ENCODE measurements at regions not wholly inside any gene's neighbourhood (a gene's known extent, or its start where the extent isn't known, plus 50 kb on each side); places are given as distances from the start of the nearest gene placed in this dataset.
"Not testable (repeated sequence)": the region's sequence is repeated elsewhere in the genome, so short reads cannot be mapped to it uniquely, and the experiment has no call there.

DNA sequence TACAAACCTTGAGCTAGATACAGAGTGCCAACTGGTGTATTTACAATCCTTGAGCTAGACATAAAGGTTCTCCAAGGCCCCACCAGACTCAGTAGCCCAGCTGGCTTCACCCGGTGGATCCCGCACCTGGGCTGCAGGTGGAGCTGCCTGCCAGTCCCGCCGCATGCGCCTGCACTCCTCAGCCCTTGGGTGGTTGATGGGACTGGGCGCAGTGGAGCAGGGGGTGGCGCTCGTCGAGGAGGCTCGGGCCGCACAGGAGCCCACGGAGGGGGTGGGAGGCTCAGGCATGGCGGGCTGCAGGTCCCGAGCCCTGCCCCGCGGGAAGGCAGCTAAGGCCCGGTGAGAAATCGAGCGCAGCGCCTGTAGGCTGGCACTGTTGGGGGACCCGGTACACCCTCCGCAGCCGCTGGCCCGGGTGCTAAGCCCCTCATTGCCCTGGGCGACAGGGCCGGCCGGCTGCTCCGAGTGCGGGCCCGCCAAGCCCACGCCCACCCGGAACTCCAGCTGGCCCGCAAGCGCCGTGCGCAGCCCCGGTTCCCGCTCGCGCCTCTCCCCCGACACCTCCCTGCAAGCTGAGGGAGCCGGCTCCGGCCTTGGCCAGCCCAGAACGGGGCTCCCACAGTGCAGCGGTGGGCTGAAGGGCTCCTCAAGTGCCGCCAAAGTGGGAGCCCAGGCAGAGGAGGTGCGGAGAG, 116.5 kb upstream of the NEIL3 start:
- DNase-seq, result not testable (repeated sequence)

DNA sequence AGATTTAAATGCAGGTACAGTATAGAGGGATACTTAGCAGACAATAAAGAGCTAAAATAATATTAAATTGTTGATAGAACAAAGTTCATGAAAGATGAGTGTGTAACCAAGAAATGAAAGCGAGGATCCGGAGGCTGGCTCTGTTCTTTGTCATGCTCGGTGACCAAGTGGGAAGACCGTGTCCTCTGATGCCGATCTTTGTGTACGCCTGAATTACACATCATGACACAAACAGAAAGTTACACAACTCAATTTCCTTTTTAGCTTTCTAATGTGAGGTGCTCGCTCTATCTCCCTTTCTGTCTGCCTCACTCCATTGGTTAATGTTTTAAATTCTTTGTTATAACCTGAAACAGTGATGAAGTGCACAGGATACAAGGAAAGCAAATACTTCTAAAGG, 114.8 kb upstream of the NEIL3 start:
- no peak for DNase-seq

DNA sequence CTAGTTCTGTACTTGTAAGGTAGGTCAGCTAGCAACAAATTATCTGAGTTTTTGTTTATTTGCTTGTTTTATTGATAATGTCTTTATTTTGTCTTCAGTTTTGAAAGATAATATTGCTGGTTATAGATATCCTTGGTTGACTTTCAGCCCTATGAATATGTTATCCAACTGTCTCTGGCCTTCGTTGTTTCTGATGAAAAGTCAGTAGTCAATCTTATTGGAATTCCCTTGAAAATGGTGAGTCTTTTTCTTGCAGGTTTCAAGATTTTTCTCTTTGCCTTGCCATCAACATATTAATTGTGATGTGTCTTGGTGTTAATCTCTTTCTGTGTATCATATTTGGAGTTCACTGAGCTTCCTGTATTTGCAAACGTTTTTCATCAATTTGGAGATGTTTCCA, 113.1 kb upstream of the NEIL3 start:
- no peak for DNase-seq

DNA sequence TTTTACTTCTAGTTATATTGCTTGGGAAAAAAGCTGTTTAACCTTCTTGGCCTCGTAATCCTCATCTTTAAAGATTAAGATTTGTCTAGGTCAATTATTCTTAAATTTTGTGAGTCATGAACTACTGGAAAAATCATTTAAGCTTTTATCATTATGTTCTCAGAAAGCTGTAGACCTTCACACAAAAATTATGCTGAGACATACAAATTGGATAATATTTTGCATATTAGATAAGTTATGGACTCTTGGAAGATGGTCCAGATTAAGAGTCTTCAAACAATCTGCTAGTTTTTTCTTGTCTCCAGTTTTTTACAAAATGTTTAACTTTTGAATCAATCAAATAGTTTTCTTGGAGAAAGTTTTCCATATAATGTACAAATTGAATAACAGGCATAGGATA, 108.1 kb upstream of the NEIL3 start:
- no peak for DNase-seq

DNA sequence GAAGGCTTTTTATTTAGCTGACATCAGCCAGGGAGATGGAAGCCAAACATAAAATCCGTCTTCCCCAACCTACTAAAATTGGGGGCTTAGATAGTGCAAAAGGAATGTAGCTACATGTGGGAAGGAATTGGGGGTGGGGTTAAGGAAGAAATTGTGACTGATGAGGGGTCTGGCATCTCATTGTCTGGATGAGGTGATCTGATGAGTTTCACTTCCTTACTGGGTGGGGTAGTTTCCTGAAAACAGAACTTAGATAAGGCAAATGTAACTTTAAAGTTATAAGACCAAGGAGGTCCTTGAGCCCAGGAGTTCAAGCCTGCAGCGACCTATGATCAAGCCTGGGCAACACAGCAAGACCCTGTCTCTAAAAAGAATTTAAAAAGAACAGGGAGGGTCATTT, 105.5 kb upstream of the NEIL3 start:
- no peak for DNase-seq

DNA sequence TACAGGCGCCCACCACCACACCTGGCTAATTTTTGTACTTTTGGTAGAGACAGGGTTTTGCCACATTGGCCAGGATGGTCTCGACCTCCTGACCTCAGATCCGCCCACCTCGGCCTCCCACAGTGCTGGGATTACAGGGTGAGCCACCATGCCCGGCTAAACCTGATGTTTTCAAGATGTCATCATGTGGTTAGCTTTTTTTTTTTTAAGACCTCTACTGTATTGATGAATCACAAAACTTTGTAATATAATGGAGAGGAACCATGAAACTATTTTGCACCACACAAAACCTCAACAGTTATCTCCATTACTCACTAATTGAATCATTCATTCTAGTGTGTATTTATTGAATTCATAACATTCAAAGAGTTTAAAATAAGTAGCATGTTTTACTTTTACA, 94.7 kb upstream of the NEIL3 start:
- no peak for DNase-seq

DNA sequence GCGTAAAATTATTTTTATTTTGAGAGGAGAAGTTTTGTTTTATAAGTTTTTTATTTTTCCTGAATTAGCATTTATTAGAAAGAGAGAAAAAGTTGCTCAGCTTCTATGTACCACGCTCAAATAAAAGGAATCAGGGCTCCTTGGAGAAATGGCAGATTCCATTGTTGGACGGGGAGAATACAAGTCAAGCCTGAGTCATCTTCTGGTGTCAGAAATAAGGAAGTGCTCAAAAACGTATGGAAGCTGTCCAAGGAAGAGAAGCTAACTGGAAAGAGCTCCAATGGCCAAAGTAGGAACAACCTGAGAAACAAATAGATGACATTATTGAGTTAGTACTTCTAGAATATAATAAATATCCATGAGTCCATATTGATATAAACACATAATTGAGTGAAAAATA, 89.3 kb upstream of the NEIL3 start:
- DNase-seq, result no peak

DNA sequence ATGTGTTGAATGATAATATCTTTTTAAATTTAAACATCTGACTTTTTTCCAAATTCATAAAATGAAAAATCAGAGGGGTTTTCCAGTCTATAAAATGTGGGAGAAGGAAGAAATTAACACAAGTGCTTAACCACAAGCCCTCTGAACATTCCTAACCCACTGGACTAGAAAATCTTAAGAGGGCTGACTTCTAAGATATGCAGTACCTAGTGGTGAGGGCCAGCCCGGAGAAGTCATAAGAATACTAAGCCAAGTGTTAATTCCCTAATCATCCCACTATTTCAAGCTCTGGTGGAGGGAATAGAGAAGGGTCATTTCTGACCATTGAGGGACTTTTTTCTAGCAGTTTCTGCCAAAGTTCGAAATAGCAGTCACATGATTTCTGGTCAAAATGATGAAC, 86.9 kb upstream of the NEIL3 start:
- DNase-seq, result no peak

DNA sequence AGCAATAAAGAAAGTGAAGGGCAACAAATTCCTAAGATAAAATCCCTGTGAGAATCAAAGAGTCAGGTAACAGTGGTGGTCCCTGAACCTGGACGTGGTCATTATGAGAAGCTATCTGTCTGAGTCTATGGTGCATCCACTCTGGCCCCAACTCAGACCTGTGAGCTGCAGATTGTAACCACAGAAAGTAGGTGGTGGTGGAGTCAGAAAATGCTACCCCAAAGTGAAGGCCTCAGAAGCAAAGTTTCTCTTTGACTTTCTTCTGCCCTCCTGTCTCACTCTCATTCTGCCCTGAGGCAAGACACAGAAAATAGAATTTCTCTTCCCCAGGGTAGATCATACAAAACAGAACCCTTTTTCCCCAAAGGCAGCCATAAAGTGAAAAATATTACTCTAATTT, 84.1 kb upstream of the NEIL3 start:
- DNase-seq, result no peak

DNA sequence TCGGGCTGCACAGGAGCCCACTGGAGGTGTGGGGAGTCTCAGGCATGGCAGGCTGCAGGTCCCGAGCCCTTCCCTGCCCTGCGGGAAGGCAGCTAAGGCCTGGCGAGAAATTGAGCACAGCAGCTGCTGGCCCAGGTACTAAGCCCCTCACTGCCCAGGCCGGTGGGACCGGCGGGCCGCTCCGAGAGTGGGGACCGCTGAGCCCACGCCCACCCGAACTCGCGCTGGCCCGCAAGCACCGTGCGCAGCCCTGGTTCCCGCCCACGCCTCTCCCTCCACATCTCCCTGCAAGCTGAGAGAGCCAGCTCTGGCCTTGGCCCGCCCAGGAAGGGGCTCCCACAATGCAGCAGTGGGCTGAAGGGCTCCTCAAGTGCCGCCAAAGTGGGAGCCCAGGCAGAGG, 82.0 kb upstream of the NEIL3 start:
- no peak for DNase-seq

DNA sequence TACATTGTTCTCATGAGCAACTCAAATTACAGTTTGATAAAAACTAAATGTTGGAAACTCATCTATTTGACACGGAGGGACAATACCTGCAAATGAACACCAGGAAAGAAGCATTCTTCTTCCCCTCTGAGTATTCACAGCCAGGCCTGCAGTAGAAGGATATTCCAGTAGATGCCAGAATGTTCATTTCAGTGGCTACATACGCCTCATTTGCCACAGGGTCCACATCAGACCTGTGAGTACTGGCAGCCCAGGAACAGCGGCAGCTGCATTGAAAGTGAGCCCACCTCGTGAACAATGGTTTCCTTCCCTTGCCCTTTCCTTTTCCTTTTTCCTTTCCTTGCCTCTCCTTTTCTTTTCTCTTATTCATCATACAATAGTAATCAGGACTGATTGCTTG, 81.1 kb upstream of the NEIL3 start:
- DNase-seq, result no peak

DNA sequence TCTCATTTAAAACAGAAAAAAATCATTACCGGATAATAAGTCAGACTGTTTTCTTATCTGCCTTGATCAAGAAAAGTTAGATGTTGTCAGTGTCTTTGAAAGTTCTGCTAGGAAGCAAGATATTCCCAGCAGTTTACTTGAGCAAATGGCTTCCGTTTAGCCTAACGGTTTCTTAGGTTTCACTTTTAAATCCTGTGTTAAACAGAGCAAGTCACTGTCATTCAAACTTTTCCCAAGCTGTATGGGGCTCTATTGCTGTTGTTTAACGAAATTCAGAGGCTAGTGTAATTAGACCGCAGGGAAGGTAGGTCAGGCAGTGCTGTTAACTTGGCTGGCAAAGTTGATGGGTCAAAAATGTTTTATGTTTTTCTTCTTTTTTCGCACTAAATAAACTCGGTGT, 80.3 kb upstream of the NEIL3 start:
- no peak for DNase-seq

DNA sequence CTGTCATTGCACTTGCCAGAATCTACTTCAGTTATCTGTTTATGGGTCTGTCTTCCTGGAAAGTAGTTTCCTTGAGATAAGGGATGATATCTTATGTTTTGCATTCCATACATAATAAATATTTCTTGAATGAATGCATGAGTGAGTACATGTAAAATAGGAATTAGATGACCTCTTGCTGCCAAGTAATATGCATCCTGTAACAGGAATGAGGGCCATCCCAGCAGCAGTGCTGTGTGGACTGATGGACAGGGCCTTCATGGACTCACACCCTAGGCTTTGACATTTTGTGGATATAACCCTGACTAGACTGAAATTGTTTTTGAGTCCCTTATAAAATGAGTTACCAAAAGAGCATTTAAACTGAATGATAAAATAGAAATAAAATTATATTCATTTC, 77.2 kb upstream of the NEIL3 start:
- no peak for DNase-seq

DNA sequence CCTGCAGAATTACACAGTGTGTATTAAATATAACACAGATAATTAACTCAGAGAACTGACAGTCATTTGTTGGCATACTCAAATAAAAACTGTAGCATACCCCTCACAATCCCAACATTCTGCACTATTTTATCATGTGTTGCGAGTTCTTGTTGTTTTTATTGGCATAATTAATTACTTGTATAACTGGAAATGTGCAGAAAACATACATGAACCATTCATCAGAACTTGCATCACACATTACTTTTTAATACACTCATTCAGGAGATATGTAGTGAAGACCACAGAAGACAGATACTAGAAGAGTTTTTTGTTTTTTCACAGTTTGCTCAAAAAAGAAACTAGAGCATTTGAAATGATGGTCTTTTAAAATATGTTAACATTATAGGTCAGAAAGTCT, 74.6 kb upstream of the NEIL3 start:
- no peak for DNase-seq

DNA sequence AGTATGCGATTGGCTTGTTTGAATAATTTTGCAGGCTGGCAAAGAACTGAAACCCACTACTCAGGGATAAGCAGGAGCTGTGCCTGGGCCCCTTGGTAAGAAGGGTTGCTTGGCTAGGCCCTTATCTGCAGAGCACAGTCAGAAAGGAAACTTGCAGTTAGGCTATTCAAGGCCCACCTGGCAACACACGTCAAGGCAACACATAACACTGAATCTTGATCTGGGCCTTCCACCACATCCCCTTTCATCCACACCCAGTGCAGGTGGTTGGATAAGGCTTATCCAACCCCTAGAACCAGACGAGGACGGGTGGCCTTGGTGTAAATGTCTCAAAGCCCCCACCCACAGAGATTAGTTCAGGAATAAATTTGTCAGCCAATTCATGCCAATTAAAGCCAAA, 72.8 kb upstream of the NEIL3 start:
- no peak for DNase-seq

DNA sequence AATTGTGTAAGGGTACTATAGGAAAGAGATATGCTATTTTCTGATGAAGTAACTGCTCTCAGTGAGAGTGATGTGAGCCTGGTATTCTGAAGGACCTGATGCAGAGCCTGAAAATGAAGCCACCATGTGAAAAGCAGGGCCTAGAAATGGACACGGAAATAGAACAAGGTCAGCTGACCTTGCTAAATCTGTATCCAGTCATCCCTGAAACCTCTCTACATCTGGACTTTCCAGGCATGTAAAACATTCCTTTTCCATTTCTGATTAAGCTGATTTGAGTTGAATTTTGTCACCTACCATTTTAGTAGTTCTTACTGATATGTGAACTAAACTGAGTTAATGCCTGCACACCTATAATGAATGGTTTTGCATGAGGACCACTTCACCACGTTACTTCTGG, 72.4 kb upstream of the NEIL3 start:
- no peak for DNase-seq

DNA sequence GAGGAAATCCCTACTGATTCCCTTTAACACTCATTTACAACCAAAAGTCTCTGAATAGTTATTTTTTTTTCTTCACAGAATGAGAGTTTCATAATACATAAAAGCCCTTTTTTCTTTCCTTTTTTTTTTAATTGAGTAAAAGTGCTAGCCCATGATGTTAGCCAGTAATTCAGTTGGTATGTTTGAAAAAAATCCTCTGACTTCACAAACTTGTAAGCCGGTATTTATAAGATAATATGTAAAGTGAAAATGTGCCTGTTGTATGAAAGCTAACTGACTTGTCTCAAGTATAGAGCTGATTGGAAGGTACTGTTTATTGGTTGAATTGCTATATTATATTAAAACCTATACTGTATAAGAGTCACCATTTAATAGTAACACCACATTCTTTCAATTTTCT, 70.2 kb upstream of the NEIL3 start:
- no peak for DNase-seq

DNA sequence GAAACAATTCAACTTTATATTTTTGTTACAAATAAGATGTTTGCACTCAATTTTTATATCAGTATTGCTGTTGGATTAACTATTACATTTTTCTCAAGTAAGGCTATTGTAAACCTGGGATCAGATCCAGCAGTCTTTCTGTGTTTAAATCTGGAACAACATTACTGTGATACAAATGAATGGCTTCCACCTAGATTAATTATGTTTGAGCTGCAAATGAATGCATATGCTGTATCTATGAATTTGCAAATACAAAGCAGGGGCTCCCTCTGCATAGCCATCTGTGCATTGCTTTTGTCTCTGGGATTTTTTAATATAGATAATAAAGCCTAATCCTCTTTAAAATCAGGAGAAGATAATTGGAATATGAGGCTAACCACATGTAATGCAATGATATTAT, 69.8 kb upstream of the NEIL3 start:
- DNase-seq, result no peak

DNA sequence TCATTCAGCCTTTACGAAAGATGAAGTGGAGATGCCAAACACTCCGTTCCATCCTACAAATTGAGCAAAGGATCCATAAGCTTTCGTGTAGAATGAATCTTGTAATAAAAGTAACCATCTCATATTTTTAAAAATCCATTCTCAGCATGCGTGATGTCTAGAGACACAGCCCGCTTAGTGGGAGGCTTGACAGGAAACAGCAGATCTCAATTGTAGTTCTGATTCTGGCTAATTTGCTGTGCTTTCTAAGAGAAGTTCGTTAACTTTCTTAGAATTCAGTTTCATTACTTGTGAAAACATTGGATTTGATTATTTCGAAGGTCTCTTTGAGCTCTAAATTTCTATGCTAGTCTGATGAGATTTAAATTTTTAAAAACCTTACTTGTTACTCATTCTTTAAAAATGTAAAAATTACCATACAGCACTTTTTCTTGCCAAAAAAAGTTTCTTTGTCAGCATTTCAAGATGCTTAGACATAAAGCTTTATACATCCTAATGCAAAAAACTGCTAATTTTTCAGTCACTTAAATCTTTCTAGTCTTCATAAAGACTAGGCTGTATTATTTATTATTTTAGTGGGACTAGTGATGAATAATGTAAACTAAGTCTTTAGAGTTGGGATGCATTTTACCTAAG, 66.9 kb upstream of the NEIL3 start:
- no peak for DNase-seq

DNA sequence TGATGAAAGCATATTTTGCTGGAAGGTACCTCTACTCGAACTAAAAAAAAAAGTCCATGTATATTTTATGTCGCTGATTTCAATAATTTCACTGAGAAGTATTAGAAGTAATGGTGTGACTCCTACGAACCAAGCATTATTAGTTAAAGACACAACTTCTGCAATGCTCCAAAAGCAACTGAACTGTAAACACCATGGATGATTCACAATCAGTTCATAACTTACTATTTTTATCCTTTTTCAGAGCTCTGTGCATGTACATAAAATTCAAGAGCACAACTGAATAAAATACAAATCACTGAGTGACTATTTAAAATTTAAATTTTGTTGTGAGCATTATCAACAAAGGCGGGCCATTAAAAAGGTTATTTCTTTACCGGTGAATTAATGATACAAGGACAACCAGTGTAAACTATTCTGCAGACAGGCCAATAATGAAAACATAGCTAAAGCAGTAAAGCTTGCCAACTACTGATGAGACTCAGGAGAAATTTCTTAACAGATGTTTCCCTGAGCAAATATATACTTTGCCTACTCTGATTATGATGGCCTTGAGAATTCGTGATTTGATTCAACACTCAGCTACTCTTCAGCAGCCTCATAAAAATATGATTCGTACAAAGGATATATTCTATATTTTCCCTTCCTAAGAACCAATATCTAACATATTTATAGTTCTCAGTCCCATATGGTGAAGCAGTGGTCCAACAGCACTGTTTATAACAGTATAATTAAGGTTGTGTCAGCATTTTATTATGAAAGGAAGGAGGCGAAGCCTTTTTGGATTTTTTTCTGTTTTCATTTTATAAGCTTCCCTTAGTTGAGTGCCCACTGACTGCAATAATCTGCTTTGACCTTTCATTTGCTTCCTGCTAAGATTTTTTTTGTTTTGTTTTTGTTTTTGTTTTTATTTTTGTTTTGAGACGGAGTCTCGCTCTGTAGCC, 62.8 kb upstream of the NEIL3 start:
- DNase-seq, result no peak

DNA sequence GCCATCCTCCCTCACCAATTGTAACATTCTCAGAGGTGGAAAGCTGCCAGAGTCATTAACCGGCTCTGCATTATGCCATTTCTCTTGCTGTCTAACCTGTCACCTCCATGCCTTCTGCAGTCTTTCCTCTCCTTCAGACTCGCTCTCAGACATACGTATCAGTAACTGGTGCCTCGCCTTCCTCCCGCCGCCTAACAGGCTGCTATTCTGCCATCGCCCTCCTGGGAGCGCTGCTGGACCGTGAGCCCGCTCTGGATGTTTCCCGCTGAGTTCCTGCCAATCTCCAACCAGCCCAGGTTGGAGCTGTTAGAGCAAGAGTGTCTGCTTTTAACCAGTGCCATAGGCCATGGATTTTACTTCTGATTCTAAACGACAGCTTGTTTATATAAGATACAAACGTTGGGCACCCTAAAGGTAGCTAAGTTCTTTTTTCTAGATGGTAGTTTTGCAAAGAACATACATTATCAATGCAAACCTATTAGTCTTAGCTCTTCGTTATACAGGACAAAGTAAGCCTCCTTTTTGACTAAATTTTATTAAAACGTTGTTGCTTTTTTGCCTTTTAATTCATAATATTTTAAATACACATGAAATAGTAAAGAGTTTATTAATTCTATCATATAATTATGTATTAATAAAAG, 59.5 kb upstream of the NEIL3 start:
- peak; percentile 67 to 70 for DNase-seq

DNA sequence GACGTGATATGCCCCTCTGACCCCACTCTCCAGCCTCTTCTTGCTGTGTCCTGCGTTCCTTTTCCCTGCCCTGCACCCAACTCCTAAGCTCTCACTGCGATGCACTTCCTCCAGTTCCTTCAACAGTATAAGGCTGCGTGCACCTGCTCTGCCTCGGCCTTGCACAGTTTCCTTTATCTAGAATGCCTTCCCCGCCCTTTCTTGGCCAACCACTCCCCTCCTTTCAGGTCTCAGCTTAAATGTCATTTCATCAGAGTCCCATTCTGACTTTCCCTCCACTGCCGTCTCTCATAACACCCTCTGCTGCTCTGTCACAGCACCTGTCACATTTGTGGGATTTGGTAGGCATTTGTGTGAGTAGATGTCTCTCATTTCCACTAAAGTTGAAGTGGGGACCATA, 58.4 kb upstream of the NEIL3 start:
- DNase-seq, result peak in 1 of 2 donors; percentile 3

DNA sequence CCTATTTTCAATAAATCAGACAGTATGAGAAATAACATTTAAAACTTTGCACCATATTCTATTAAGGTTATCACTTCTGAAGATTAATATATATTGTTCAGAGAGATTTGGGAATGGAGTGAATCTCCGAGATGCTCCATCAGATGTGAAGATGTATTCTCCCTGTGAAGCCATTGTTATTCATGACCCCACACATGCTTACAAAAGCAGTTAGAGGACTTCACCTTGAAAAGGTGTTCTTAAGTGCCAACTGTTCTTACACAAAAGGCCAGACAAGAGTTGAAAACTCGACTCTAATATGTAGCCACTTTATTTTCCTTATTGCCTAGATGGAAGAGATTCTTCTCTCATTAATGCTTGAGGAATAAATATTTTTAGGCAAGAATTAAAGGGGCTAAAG, 54.3 kb upstream of the NEIL3 start:
- no peak for DNase-seq

DNA sequence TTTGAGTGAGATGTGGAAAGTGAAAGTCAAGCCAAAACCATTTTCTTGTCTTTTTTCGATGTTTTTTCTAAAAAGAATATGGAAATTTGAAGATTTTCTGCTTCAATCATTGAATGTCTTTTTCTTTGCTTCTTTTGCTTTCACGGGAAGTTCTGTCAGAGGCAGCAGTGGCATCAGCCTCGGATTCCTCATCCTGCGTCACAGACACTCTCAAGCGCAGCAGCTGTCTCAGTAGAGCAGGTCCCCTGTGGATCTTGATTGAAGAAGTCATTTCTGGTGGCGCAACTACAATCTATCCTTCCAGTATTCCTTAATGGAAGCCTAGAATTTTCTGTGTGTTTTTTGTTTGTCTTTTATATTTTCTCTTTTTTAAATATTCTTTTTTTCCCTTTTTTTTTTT, 52.7 kb upstream of the NEIL3 start:
- no peak for DNase-seq
